ENCODE measurements at regions not wholly inside any gene's neighbourhood (a gene's known extent, or its start where the extent isn't known, plus 50 kb on each side); places are given as distances from the start of the nearest gene placed in this dataset.

GRCh38 chr12:30415777-30416176 lies 279.9 kb downstream of the IPO8 start:
- no peaks in the 10 kb centered on the region for H3K36me3 ChIP-seq (ENCODE audit: control insufficient read depth in 2 of 2, extremely low read depth in 1 of 2, insufficient read depth in 2 of 2, low read length in 2 of 2)
- H3K4me1 ChIP-seq (ENCODE audit: control insufficient read depth, extremely low read depth, insufficient read depth, low read length): peaks cover 52% of the 10 kb centered on the region
- FAIRE-seq: peak; percentile 67
- H3K27me3 ChIP-seq (ENCODE audit: control insufficient read depth, extremely low read depth, insufficient read depth, low read length): no peaks in the 10 kb centered on the region
- H3K27ac ChIP-seq (ENCODE audit: control insufficient read depth, insufficient read depth, low read length): peak overlapping the region; percentile 57
- DNase-seq (ENCODE audit: low read depth, low spot score): no peak
- H3K4me3 ChIP-seq (ENCODE audit: control insufficient read depth in 2 of 3, extremely low read depth in 1 of 3, insufficient read depth in 2 of 3, low read depth in 1 of 3, low read length in 3 of 3): no peak overlapping the region
- TF ChIP-seq CTCF (optimal IDR thresholded peaks at IDR 0.05 in 1 of 3, IDR thresholded peaks at IDR 0.05 in 1 of 3, conservative IDR thresholded peaks at IDR 0.05 in 1 of 3; ENCODE audit: extremely low read depth in 1 of 3, insufficient read depth in 2 of 3, low read length in 3 of 3) (no peak), EZH2 (IDR thresholded peaks at IDR 0.05; ENCODE audit: low read length) (no peak)
- dilution Hi-C loops (cut with MboI; ENCODE audit: extremely low pct_ligation_motif_present, low sequenced_read_pairs): no loop called here
- no peaks in the 10 kb centered on the region for H4K20me1 ChIP-seq (ENCODE audit: control insufficient read depth, extremely low read depth, insufficient read depth, low read length)
- H3K9ac ChIP-seq (ENCODE audit: control insufficient read depth, extremely low read depth, insufficient read depth, low read length): no peak overlapping the region
- no peaks in the 10 kb centered on the region for H3K9me3 ChIP-seq (ENCODE audit: control insufficient read depth, low read depth, low read length)
- no peaks in the 10 kb centered on the region for H3K9me1 ChIP-seq (ENCODE audit: control insufficient read depth, extremely low read depth, insufficient read depth, low read length)
- no peaks in the 10 kb centered on the region for H3K79me2 ChIP-seq (ENCODE audit: control insufficient read depth, insufficient read depth, low read length)
- no peak overlapping the region for H3K4me2 ChIP-seq (ENCODE audit: control insufficient read depth, extremely low read depth, insufficient read depth, low read depth, low read length)
- no peak overlapping the region for H2AFZ ChIP-seq (ENCODE audit: control insufficient read depth, low read length)

GRCh38 chr12:30414507-30414906 lies 281.2 kb downstream of the IPO8 start:
- Histone ChIP-seq H3K36me3 (ENCODE audit: control insufficient read depth in 2 of 2, extremely low read depth in 1 of 2, insufficient read depth in 2 of 2, low read length in 2 of 2) (no peaks in the 10 kb centered on the region), H3K4me2 (ENCODE audit: control insufficient read depth, extremely low read depth, insufficient read depth, low read depth, low read length) (no peak overlapping the region), H2AFZ (ENCODE audit: control insufficient read depth, low read length) (no peak overlapping the region), H4K20me1 (ENCODE audit: control insufficient read depth, extremely low read depth, insufficient read depth, low read length) (no peaks in the 10 kb centered on the region), H3K27ac (ENCODE audit: control insufficient read depth, insufficient read depth, low read length) (no peak overlapping the region), H3K9me1 (ENCODE audit: control insufficient read depth, extremely low read depth, insufficient read depth, low read length) (no peaks in the 10 kb centered on the region), H3K9me3 (ENCODE audit: control insufficient read depth, low read depth, low read length) (no peaks in the 10 kb centered on the region), H3K27me3 (ENCODE audit: control insufficient read depth, extremely low read depth, insufficient read depth, low read length) (no peaks in the 10 kb centered on the region), H3K4me3 (ENCODE audit: control insufficient read depth in 2 of 3, extremely low read depth in 1 of 3, insufficient read depth in 2 of 3, low read depth in 1 of 3, low read length in 3 of 3) (no peak overlapping the region), H3K79me2 (ENCODE audit: control insufficient read depth, insufficient read depth, low read length) (no peaks in the 10 kb centered on the region), H3K4me1 (ENCODE audit: control insufficient read depth, extremely low read depth, insufficient read depth, low read length) (peaks cover 45% of the 10 kb centered on the region), H3K9ac (ENCODE audit: control insufficient read depth, extremely low read depth, insufficient read depth, low read length) (no peak overlapping the region)
- dilution Hi-C loops (cut with MboI; ENCODE audit: extremely low pct_ligation_motif_present, low sequenced_read_pairs): no loop called here
- TF ChIP-seq EZH2 (IDR thresholded peaks at IDR 0.05; ENCODE audit: low read length) (no peak), CTCF (optimal IDR thresholded peaks at IDR 0.05 in 1 of 3, IDR thresholded peaks at IDR 0.05 in 1 of 3, conservative IDR thresholded peaks at IDR 0.05 in 1 of 3; ENCODE audit: extremely low read depth in 1 of 3, insufficient read depth in 2 of 3, low read length in 3 of 3) (no peak)
- no peak for FAIRE-seq
- DNase-seq (ENCODE audit: low read depth, low spot score): no peak

All from keratinocyte (primary cell).